ENCODE measurements at regions not wholly inside any gene's neighbourhood (a gene's known extent, or its start where the extent isn't known, plus 50 kb on each side); places are given as distances from the start of the nearest gene placed in this dataset.

- no peaks in the 10 kb centered on the region for H3K27me3 Mint-ChIP-seq (ENCODE audit: low read depth, unreplicated experiment)
- no peaks in the 10 kb centered on the region for H3K27me3 ChIP-seq (ENCODE audit: insufficient read depth, low read length)
- H2AFZ ChIP-seq (ENCODE audit: low read depth, low read length): no peak overlapping the region
- DNase-seq (ENCODE audit: low read depth): no peak
- H3K4me1 ChIP-seq (ENCODE audit: insufficient read depth, low read length): peaks cover 9% of the 10 kb centered on the region
- H3K27ac ChIP-seq (ENCODE audit: low read depth, low read length): no peak overlapping the region
- no peaks in the 10 kb centered on the region for H3K36me3 Mint-ChIP-seq (ENCODE audit: low read depth, unreplicated experiment)
- H3K4me2 ChIP-seq (ENCODE audit: low read length): no peak overlapping the region
- no peak overlapping the region for H3K4me3 ChIP-seq (ENCODE audit: insufficient read depth, low read depth, low read length)
- H3K36me3 ChIP-seq (ENCODE audit: insufficient read depth, low read length): no peaks in the 10 kb centered on the region
- peaks cover 5% of the 10 kb centered on the region for H3K4me1 Mint-ChIP-seq (ENCODE audit: low read depth, unreplicated experiment)
- TF ChIP-seq EZH2 (IDR thresholded peaks at IDR 0.05; ENCODE audit: insufficient read depth, low read length) (no peak), CTCF (IDR thresholded peaks at IDR 0.05; ENCODE audit: insufficient read depth, low read depth, low read length) (no peak)
- H3K9me3 ChIP-seq (ENCODE audit: insufficient read depth, low read depth, low read length): no peaks in the 10 kb centered on the region
- H3K4me3 Mint-ChIP-seq (ENCODE audit: unreplicated experiment): no peak overlapping the region
- no peak for FAIRE-seq
- no peaks in the 10 kb centered on the region for H3K9me3 Mint-ChIP-seq (ENCODE audit: unreplicated experiment)
- no peaks in the 10 kb centered on the region for H3K79me2 ChIP-seq (ENCODE audit: insufficient read depth, low read length)
- H3K27ac Mint-ChIP-seq (ENCODE audit: unreplicated experiment): no peak overlapping the region
- H4K20me1 ChIP-seq (ENCODE audit: insufficient read depth, low read length): no peaks in the 10 kb centered on the region
- no peak overlapping the region for H3K9ac ChIP-seq (ENCODE audit: low read length)
Measured at GRCh38 chr12:18145924-18146323, 55.9 kb upstream of the RERGL start.

GRCh38 chr12:18141048-18141982 lies 51.3 kb upstream of the RERGL start:
- no peak overlapping the region for H3K27ac Mint-ChIP-seq (ENCODE audit: unreplicated experiment)
- H3K4me1 Mint-ChIP-seq (ENCODE audit: low read depth, unreplicated experiment): peaks cover 5% of the 10 kb centered on the region
- no peaks in the 10 kb centered on the region for H3K9me3 ChIP-seq (ENCODE audit: insufficient read depth, low read depth, low read length)
- H3K4me1 ChIP-seq (ENCODE audit: insufficient read depth, low read length): peaks cover 11% of the 10 kb centered on the region
- H4K20me1 ChIP-seq (ENCODE audit: insufficient read depth, low read length): no peaks in the 10 kb centered on the region
- no peak for TF ChIP-seq EZH2 (IDR thresholded peaks at IDR 0.05; ENCODE audit: insufficient read depth, low read length)
- TF ChIP-seq CTCF (IDR thresholded peaks at IDR 0.05; ENCODE audit: insufficient read depth, low read depth, low read length): no peak
- no peak overlapping the region for H3K4me3 Mint-ChIP-seq (ENCODE audit: unreplicated experiment)
- no peak overlapping the region for H3K9ac ChIP-seq (ENCODE audit: low read length)
- no peak overlapping the region for H3K4me3 ChIP-seq (ENCODE audit: insufficient read depth, low read depth, low read length)
- H3K27me3 Mint-ChIP-seq (ENCODE audit: low read depth, unreplicated experiment): no peaks in the 10 kb centered on the region
- H2AFZ ChIP-seq (ENCODE audit: low read depth, low read length): no peak overlapping the region
- FAIRE-seq (no peak), DNase-seq (ENCODE audit: low read depth) (peak; percentile 68)
- no peak overlapping the region for H3K27ac ChIP-seq (ENCODE audit: low read depth, low read length)
- H3K79me2 ChIP-seq (ENCODE audit: insufficient read depth, low read length): no peaks in the 10 kb centered on the region
- H3K9me3 Mint-ChIP-seq (ENCODE audit: unreplicated experiment): no peaks in the 10 kb centered on the region
- no peaks in the 10 kb centered on the region for H3K36me3 Mint-ChIP-seq (ENCODE audit: low read depth, unreplicated experiment)
- peak overlapping the region; percentile 58 for H3K4me2 ChIP-seq (ENCODE audit: low read length)
- H3K36me3 ChIP-seq (ENCODE audit: insufficient read depth, low read length): no peaks in the 10 kb centered on the region
- H3K27me3 ChIP-seq (ENCODE audit: insufficient read depth, low read length): no peaks in the 10 kb centered on the region
